ENCODE measurements at regions not wholly inside any gene's neighbourhood (a gene's known extent, or its start where the extent isn't known, plus 50 kb on each side); places are given as distances from the start of the nearest gene placed in this dataset.

DNA sequence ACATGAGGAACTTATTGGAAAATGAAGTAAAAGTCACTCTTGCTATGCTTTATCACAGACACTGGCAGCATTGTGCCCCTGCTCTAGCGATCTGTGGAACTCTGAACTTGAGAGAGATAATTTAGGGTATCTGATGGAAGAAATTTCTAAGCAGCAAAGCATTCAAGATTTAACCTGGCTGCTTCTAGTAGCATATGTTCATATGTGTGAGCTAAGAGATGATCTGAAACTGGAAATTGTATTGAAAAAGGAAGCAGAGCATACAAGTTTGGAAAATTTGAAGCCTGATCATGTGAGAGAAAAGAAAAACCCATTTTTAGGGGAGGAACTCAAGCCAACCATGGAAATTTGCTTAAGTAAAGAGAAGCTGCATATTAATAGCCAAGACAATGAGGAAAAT is 657.7 kb downstream of the TRAM1L1 start:
- in situ Hi-C loops (cut with HindIII; ENCODE audit: low pct_unique_long_range_greater_than_20kb, low sequenced_read_pairs), result no loop called here
- CTCF ChIA-PET, result no interaction called here
- ATAC-seq, result no peak

DNA sequence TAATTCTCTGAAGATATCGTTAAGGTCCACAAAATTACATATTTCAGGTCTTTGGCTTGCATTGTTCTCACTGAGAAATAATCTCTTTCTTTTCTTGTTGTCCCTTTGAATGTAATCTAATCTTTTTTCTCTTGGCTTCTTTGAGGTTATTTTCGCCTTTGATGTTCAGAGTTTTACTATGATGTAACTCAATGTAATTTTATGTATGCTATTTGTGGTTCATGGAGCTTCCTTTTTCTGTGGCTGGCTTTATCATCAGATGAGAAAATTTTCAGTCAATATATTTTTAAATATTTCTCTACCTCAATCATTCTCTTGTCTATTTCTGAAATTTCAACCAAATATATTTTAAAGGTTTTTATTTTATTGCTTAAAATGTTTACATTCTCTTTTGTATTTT is 672.2 kb downstream of the TRAM1L1 start:
- ATAC-seq (no peak), DNase-seq (ENCODE audit: low read depth, low spot score) (no peak)
- H3K36me3 ChIP-seq (ENCODE audit: control insufficient read depth, insufficient read depth, low read length), result no peaks in the 10 kb centered on the region
- H3K9me3 ChIP-seq (ENCODE audit: control insufficient read depth, insufficient read depth, low read depth, low read length), result no peaks in the 10 kb centered on the region
- ChIA-PET POLR2A (interaction anchor here (0.6 kb wide), 1 partner anchor 37 kb away, joined by 4 read pairs; no protein-coding TSS in a partner anchor), CTCF (no interaction called here)
- intact Hi-C loops (cut with micrococcal nuclease; ENCODE audit: unreplicated experiment), result no loop called here
- in situ Hi-C loops (cut with HindIII; ENCODE audit: low pct_unique_long_range_greater_than_20kb, low sequenced_read_pairs), result no loop called here
- no peak overlapping the region for H3K4me3 ChIP-seq (ENCODE audit: low read depth in 2 of 2, low read length in 2 of 2)
- H3K27ac ChIP-seq (ENCODE audit: low read length), result no peak overlapping the region
- H3K4me1 ChIP-seq (ENCODE audit: control insufficient read depth, insufficient read depth, low read length), result no peaks in the 10 kb centered on the region
- BruUV-seq (replicated peaks), result no TSS peak
- TF ChIP-seq, protein P1, sequence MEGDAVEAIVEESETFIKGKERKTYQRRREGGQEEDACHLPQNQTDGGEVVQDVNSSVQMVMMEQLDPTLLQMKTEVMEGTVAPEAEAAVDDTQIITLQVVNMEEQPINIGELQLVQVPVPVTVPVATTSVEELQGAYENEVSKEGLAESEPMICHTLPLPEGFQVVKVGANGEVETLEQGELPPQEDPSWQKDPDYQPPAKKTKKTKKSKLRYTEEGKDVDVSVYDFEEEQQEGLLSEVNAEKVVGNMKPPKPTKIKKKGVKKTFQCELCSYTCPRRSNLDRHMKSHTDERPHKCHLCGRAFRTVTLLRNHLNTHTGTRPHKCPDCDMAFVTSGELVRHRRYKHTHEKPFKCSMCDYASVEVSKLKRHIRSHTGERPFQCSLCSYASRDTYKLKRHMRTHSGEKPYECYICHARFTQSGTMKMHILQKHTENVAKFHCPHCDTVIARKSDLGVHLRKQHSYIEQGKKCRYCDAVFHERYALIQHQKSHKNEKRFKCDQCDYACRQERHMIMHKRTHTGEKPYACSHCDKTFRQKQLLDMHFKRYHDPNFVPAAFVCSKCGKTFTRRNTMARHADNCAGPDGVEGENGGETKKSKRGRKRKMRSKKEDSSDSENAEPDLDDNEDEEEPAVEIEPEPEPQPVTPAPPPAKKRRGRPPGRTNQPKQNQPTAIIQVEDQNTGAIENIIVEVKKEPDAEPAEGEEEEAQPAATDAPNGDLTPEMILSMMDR (IDR thresholded peaks at IDR 0.05), result no peak
- no peak for TF ChIP-seq POLR2AphosphoS5 (IDR thresholded peaks at IDR 0.05; ENCODE audit: low read depth, low read length)
- TF ChIP-seq SIN3A (IDR thresholded peaks at IDR 0.05; ENCODE audit: borderline replicate concordance, insufficient read depth, low read depth, low read length), result no peak
- no peak for TF ChIP-seq TCF7L2 (IDR thresholded peaks at IDR 0.05; ENCODE audit: low read depth, low read length)
- TF ChIP-seq, protein P2, sequence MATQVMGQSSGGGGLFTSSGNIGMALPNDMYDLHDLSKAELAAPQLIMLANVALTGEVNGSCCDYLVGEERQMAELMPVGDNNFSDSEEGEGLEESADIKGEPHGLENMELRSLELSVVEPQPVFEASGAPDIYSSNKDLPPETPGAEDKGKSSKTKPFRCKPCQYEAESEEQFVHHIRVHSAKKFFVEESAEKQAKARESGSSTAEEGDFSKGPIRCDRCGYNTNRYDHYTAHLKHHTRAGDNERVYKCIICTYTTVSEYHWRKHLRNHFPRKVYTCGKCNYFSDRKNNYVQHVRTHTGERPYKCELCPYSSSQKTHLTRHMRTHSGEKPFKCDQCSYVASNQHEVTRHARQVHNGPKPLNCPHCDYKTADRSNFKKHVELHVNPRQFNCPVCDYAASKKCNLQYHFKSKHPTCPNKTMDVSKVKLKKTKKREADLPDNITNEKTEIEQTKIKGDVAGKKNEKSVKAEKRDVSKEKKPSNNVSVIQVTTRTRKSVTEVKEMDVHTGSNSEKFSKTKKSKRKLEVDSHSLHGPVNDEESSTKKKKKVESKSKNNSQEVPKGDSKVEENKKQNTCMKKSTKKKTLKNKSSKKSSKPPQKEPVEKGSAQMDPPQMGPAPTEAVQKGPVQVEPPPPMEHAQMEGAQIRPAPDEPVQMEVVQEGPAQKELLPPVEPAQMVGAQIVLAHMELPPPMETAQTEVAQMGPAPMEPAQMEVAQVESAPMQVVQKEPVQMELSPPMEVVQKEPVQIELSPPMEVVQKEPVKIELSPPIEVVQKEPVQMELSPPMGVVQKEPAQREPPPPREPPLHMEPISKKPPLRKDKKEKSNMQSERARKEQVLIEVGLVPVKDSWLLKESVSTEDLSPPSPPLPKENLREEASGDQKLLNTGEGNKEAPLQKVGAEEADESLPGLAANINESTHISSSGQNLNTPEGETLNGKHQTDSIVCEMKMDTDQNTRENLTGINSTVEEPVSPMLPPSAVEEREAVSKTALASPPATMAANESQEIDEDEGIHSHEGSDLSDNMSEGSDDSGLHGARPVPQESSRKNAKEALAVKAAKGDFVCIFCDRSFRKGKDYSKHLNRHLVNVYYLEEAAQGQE (IDR thresholded peaks at IDR 0.05; ENCODE audit: insufficient read depth in 1 of 2, low read depth in 2 of 2, low read length in 1 of 2), result no peak
- no peaks in the 10 kb centered on the region for H3K27me3 ChIP-seq (ENCODE audit: control insufficient read depth, insufficient read depth, low read length)

More for the DNA sequence above, 657.7 kb downstream of the TRAM1L1 start:
- Histone ChIP-seq H3K9me3 (ENCODE audit: control insufficient read depth, insufficient read depth, low read depth, low read length) (no peaks in the 10 kb centered on the region), H3K4me3 (ENCODE audit: low read depth in 2 of 2, low read length in 2 of 2) (no peak overlapping the region), H3K4me1 (ENCODE audit: control insufficient read depth, insufficient read depth, low read length) (no peaks in the 10 kb centered on the region), H3K27ac (ENCODE audit: low read length) (no peak overlapping the region), H3K27me3 (ENCODE audit: control insufficient read depth, insufficient read depth, low read length) (no peaks in the 10 kb centered on the region), H3K36me3 (ENCODE audit: control insufficient read depth, insufficient read depth, low read length) (no peaks in the 10 kb centered on the region)
- intact Hi-C loops (cut with micrococcal nuclease; ENCODE audit: unreplicated experiment), result no loop called here
- TF ChIP-seq POLR2AphosphoS5 (IDR thresholded peaks at IDR 0.05; ENCODE audit: low read depth, low read length), result no peak
- no peak for TF ChIP-seq TCF7L2 (IDR thresholded peaks at IDR 0.05; ENCODE audit: low read depth, low read length)
- TF ChIP-seq, protein P1 (IDR thresholded peaks at IDR 0.05), result no peak
- no peak for TF ChIP-seq SIN3A (IDR thresholded peaks at IDR 0.05; ENCODE audit: borderline replicate concordance, insufficient read depth, low read depth, low read length)
- TF ChIP-seq, protein P2 (IDR thresholded peaks at IDR 0.05; ENCODE audit: insufficient read depth in 1 of 2, low read depth in 2 of 2, low read length in 1 of 2), result no peak
- POLR2A ChIA-PET, result no interaction called here
- BruUV-seq (replicated peaks), result no TSS peak
- DNase-seq (ENCODE audit: low read depth, low spot score), result no peak
